HG03280 (cell line): ENCODE measurements at regions not wholly inside any gene's neighbourhood (a gene's known extent, or its start where the extent isn't known, plus 50 kb on each side); places are given as distances from the start of the nearest gene placed in this dataset.
"Not testable (repeated sequence)": the region's sequence is repeated elsewhere in the genome, so short reads cannot be mapped to it uniquely, and the experiment has no call there.

Source experiments
- ATAC-seq: cut with Tn5 transposase; IDR thresholded peaks from one replicate; pipeline ENCODE4 v1.9.1; 2021; ENCODE audit warnings: mild to moderate bottlenecking, moderate library complexity; ENCODE audit not compliant: unreplicated experiment

DNA sequence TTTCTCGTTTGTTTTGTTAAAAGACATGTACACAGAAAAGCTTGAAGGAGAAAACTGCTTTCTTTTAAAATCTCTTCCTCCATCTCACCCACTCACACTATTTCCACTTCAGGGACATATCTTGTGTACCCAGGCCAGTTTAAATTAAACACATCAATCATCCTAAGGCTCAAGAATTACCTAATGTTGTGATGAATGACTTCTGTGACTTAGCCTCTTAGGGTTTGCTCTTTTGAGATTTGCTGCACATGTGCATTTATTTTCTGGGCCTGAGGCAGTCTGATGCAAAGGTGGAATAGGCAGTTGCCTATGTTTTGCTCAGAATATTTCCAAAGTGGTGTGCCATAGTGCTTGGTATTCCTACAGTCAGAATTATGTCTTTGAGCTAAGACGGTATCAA lies 439.9 kb upstream of the CHD1 start:
- ATAC-seq, result no peak

- ATAC-seq, result no peak
These were observed 427.1 kb upstream of the CHD1 start for GRCh38 chr5:99355881-99356280.

GRCh38 chr5:99349787-99350186 lies 421.0 kb upstream of the CHD1 start:
- ATAC-seq, result no peak

GRCh38 chr5:99348597-99348996 lies 419.8 kb upstream of the CHD1 start:
- ATAC-seq, result no peak

GRCh38 chr5:99339758-99340157 lies 411.0 kb upstream of the CHD1 start:
- ATAC-seq, result not testable (repeated sequence)

DNA sequence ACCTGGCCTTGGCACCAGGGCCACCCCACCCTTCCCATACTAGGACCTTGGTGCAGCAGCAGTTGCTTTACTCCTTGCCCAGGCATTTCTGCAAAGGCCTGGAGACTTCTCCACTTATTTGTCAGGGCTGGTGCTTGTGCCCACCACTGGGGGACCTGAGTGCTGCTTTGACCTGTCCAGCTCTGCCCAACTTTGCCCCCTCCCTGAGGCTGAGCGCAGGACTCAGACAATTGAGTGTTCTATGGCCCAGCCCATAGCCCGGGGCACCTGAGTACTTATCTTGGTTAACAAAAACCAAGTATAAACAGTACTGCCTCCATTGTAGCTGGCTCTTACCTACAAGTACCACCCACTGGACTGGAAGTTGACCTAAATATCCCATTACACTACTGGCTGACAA lies 406.1 kb upstream of the CHD1 start:
- ATAC-seq, result no peak

GRCh38 chr5:99331061-99331460 lies 402.3 kb upstream of the CHD1 start:
- ATAC-seq, result no peak

- ATAC-seq, result no peak
These were observed 391.6 kb upstream of the CHD1 start for GRCh38 chr5:99320436-99320835.

- ATAC-seq, result no peak
These were observed 388.3 kb upstream of the CHD1 start for GRCh38 chr5:99317136-99317535.

DNA sequence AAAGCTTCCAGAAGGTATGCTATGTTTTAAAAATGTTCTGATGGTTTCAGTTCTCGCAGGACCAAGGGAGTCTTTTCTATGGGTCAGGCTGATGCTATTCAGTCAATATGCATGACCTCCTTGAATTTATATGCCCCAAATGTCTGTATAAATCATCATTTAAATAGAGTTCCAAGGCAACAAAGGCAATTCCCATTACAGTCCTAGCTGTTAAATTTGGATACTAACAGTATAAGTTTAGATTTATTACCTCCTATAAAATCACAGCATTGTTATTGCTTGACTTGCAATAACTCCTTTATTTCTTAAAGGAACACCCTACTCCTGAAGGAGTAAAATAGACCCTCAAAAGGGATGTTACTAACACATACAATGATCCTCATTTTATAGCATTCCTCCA lies 387.7 kb upstream of the CHD1 start:
- ATAC-seq, result no peak

DNA sequence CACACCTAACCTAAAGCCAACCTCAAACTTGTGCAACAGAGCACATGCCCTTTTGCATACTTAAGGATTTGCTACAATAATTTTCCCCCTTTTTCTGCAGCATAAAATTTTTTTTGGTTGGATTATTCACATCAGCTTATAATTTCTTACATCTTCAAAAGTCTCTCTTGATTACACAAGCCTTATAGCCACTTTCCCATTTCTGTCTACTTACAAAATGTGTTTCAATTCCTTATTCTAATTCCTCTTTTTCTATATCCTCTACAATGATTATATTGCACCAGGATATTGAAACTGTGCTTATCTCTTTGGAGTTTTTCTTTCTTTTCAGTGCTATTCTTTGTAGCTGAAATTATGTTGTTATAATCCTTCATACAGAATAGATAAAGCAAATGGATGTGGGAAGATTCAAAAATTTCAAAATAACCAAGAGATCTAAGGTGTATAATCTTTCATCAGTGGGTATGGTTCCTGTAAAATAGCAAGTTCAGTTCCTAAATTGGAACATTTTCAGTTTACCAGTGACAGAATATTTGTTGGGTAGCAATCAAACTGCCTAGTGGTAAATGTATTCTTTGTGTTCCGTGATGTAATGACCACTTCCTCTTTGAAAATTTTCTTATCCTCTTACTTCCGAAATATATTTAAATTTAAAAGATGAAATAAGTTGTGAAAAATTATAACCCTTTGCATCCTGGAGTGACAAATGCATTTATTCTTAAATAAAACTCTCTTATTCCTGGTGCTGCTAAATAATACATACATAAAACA lies 386.8 kb upstream of the CHD1 start:
- ATAC-seq, result no peak

- ATAC-seq, result no peak
These were observed 385.9 kb upstream of the CHD1 start for GRCh38 chr5:99314721-99315120.

DNA sequence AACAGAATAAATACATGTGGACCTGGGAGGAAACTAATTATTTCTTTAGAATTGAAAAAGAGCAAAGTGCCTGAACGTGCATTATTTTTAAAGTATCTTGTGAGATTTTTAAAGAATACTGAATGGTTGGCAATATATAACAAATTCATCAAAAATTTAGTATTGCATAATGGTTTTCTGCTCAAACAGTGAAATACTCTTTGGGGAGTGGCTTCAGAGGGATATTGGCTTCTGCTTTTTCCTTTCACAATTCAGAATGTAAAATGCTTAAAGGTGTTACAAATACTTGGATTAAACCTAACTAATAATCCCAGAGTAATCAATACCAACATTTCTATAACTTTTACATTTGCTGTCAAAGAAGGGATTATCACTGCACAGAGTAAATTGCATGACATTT lies 379.3 kb upstream of the CHD1 start:
- no peak for ATAC-seq

DNA sequence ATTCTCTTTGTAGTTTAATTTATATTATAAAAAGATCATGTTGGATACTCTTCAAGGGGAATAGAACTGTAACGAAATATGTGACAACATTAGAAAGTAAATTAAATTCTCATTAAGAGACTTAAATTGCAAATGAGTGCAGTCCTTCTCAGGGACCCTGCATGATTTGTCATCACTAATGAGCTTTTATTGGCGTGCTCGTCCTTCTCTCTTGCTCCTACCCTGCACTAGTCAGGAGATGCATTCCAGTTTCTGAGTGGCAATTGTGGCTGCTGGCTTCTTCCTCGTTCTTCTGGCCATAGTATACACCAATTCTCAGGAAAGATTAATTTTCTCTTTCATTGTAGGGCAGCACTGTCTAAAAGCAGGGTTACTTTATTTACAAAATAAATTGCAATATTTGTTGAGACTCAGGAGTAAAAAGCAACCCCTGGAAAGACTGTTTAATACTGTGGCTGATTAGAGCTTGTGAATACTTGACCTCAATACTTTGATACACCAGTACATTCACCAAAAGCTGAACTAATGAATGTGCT lies 376.3 kb upstream of the CHD1 start:
- no peak for ATAC-seq

GRCh38 chr5:99285606-99286005 lies 356.8 kb upstream of the CHD1 start:
- no peak for ATAC-seq

DNA sequence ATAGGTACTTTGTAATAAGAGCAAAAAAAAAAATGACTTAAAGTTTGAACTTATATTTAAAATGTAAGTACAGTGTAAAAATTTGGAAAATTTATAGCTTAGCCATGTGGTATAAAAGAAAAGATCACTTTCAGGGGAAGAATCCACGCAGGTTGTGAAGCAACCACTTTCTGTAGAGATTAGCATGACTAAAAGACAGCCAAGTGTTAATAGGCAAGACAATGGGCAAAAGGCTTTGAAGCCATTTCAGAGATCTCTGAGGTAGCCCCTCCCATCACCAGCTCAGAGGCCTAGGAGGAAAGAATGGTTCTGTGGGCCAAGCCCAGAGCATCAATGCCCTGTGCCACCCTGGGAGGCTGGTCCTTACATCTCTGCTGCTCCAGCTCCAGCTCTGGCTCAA lies 346.3 kb upstream of the CHD1 start:
- ATAC-seq, result no peak

GRCh38 chr5:99272576-99272975 lies 343.8 kb upstream of the CHD1 start:
- ATAC-seq, result no peak

DNA sequence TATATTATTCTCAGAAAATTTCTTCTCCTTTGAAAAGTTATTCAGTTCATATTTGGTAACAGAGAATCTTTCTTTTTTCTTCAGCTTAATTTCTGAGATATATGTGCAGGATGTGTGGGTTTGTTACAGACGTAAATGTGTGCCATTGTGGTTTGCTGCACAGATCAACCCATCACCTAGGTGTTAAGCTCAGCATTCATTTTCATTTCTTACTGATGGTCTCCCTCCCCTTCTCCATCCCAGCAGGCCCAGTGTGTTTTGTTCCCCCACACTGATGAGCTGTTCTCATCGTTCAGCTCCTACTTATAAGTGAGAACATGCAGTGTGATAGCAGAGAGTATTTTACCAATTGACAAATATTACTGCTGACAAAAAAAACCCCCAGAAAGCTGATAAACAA lies 330.0 kb upstream of the CHD1 start:
- ATAC-seq, result no peak

GRCh38 chr5:99248066-99248465 lies 319.3 kb upstream of the CHD1 start:
- ATAC-seq, result no peak

GRCh38 chr5:99247346-99247745 lies 318.5 kb upstream of the CHD1 start:
- ATAC-seq, result no peak

DNA sequence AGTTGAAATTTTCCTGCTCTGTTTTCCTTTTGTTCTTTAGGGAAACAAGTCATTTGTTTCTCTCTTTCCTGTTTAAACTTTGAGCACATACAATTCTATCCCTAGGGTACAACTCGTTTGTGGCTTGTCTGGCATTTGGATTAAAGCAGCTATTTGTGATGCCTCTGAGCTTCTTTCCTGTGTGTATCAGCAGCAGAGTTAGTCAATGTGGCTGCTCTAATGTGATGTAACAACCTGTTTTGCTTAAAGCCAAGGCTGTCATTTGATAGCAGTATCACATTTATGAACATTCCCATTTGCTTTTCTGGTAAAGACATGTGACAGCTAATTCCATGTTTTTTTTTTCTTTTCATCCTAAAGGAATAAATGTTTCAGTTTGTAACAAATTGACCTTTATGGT lies 314.3 kb upstream of the CHD1 start:
- ATAC-seq, result no peak

DNA sequence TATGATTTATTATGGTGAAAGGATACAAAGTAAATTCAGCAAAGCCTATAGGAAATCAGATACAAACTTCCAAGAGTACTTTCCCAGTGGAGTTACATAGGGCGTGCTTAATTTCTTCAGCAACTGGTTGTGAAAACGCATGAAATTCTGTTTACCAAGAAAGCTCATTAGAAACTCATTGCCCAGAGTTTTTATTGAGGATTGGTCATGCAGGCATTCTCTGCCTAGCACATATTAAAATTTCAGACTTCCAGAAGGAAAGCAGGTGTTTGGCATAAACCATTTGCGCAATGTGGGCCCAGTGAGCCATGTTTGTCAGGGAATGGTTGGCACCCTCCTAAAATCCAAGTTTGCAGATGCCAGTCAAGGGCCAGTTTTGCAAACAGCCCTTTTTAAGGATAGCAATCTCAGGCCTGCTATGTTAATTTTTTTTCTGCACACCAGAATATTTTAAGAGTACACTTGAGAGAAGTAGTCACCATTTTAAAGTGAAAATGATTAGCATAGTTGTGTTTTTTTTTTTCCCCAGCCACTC lies 311.1 kb upstream of the CHD1 start:
- ATAC-seq, result no peak
